ENCODE measurements at regions not wholly inside any gene's neighbourhood (a gene's known extent, or its start where the extent isn't known, plus 50 kb on each side); places are given as distances from the start of the nearest gene placed in this dataset.

DNA sequence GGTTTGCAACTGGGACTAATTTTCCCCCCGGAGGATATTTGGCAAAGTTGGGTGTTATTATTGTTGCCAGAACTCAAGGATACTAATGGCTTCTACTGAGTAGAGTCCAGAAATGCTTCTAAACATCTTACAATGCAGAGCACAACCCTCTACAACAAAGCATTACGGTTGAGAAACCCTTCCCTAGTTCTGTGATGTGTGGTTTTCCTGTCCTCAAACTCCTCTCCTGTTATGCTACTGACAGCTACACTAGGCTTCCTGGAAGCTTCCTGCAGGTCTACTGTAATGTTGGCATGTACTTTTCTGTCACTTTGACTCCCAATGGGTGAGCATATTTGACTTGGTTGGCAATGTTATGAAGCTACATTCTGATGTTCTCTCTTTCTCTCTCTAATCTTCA is 1656.9 kb downstream of the MRPL39 start:
- Mint-ChIP-seq H3K4me1 (ENCODE audit: low read depth, unreplicated experiment) (no peaks in the 10 kb centered on the region), H3K9me3 (ENCODE audit: unreplicated experiment) (peaks cover 6% of the 10 kb centered on the region), H3K27ac (ENCODE audit: unreplicated experiment) (no peak overlapping the region), H3K4me3 (ENCODE audit: unreplicated experiment) (no peak overlapping the region), H3K36me3 (ENCODE audit: low read depth, unreplicated experiment) (no peaks in the 10 kb centered on the region), H3K27me3 (ENCODE audit: low read depth, unreplicated experiment) (no peaks in the 10 kb centered on the region)
- no peak for TF ChIP-seq EZH2 (IDR thresholded peaks at IDR 0.05; ENCODE audit: insufficient read depth, low read length)
- TF ChIP-seq, protein P1, sequence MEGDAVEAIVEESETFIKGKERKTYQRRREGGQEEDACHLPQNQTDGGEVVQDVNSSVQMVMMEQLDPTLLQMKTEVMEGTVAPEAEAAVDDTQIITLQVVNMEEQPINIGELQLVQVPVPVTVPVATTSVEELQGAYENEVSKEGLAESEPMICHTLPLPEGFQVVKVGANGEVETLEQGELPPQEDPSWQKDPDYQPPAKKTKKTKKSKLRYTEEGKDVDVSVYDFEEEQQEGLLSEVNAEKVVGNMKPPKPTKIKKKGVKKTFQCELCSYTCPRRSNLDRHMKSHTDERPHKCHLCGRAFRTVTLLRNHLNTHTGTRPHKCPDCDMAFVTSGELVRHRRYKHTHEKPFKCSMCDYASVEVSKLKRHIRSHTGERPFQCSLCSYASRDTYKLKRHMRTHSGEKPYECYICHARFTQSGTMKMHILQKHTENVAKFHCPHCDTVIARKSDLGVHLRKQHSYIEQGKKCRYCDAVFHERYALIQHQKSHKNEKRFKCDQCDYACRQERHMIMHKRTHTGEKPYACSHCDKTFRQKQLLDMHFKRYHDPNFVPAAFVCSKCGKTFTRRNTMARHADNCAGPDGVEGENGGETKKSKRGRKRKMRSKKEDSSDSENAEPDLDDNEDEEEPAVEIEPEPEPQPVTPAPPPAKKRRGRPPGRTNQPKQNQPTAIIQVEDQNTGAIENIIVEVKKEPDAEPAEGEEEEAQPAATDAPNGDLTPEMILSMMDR (IDR thresholded peaks at IDR 0.05; ENCODE audit: insufficient read depth, low read depth, low read length): no peak
- Histone ChIP-seq H3K27me3 (ENCODE audit: insufficient read depth, low read length) (no peaks in the 10 kb centered on the region), H2AFZ (ENCODE audit: low read depth, low read length) (no peak overlapping the region), H3K9me3 (ENCODE audit: insufficient read depth, low read depth, low read length) (peaks cover 2% of the 10 kb centered on the region), H3K4me2 (ENCODE audit: low read length) (no peak overlapping the region), H3K9ac (ENCODE audit: low read length) (no peak overlapping the region), H3K27ac (ENCODE audit: low read depth, low read length) (no peak overlapping the region), H3K79me2 (ENCODE audit: insufficient read depth, low read length) (no peaks in the 10 kb centered on the region), H3K36me3 (ENCODE audit: insufficient read depth, low read length) (no peaks in the 10 kb centered on the region), H4K20me1 (ENCODE audit: insufficient read depth, low read length) (no peaks in the 10 kb centered on the region), H3K4me1 (ENCODE audit: insufficient read depth, low read length) (peaks cover 7% of the 10 kb centered on the region), H3K4me3 (ENCODE audit: insufficient read depth, low read depth, low read length) (no peak overlapping the region)
- FAIRE-seq (no peak), DNase-seq (ENCODE audit: low read depth) (no peak)

DNA sequence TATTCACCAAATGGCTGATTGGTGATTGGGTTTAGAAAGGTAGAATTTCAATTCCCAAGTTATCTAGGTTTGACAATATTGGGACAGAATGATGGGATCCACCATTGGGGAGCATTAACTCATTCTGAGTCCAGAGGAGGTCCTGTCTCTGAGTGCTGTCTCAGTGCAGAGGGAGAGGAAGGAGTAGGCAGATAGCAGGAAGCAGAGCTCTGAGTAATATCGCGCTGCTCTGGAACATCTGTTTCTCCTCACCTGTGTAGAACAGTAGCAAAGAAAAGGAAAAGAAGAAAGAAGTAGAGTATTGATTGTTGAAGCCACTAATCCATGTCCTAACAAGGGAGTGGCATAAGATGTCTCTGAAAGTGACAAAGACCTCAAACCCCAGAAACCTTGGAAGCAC is 1657.8 kb downstream of the MRPL39 start:
- H3K4me3 Mint-ChIP-seq (ENCODE audit: unreplicated experiment): no peak overlapping the region
- no peak overlapping the region for H3K27ac Mint-ChIP-seq (ENCODE audit: unreplicated experiment)

More for the DNA sequence above, 1657.8 kb downstream of the MRPL39 start:
- Mint-ChIP-seq H3K36me3 (ENCODE audit: low read depth, unreplicated experiment) (no peaks in the 10 kb centered on the region), H3K4me1 (ENCODE audit: low read depth, unreplicated experiment) (no peaks in the 10 kb centered on the region), H3K9me3 (ENCODE audit: unreplicated experiment) (peaks cover 6% of the 10 kb centered on the region), H3K27me3 (ENCODE audit: low read depth, unreplicated experiment) (no peaks in the 10 kb centered on the region)
- H2AFZ ChIP-seq (ENCODE audit: low read depth, low read length): no peak overlapping the region
- no peaks in the 10 kb centered on the region for H3K36me3 ChIP-seq (ENCODE audit: insufficient read depth, low read length)
- peaks cover 2% of the 10 kb centered on the region for H3K9me3 ChIP-seq (ENCODE audit: insufficient read depth, low read depth, low read length)
- H3K9ac ChIP-seq (ENCODE audit: low read length): no peak overlapping the region
- FAIRE-seq: no peak
- no peak overlapping the region for H3K4me2 ChIP-seq (ENCODE audit: low read length)
- DNase-seq (ENCODE audit: low read depth): no peak
- TF ChIP-seq, protein P1 (IDR thresholded peaks at IDR 0.05; ENCODE audit: insufficient read depth, low read depth, low read length): no peak
- TF ChIP-seq EZH2 (IDR thresholded peaks at IDR 0.05; ENCODE audit: insufficient read depth, low read length): no peak
- H3K79me2 ChIP-seq (ENCODE audit: insufficient read depth, low read length): no peaks in the 10 kb centered on the region
- no peaks in the 10 kb centered on the region for H4K20me1 ChIP-seq (ENCODE audit: insufficient read depth, low read length)
- no peak overlapping the region for H3K27ac ChIP-seq (ENCODE audit: low read depth, low read length)
- no peak overlapping the region for H3K4me3 ChIP-seq (ENCODE audit: insufficient read depth, low read depth, low read length)
- H3K27me3 ChIP-seq (ENCODE audit: insufficient read depth, low read length): no peaks in the 10 kb centered on the region
- H3K4me1 ChIP-seq (ENCODE audit: insufficient read depth, low read length): peaks cover 7% of the 10 kb centered on the region

Data from astrocyte (in vitro differentiated cells and primary cell).